Esophagus squamous epithelium (tissue), 5 donors: ENCODE measurements at regions not wholly inside any gene's neighbourhood (a gene's known extent, or its start where the extent isn't known, plus 50 kb on each side); places are given as distances from the start of the nearest gene placed in this dataset.

Experiments
- DNase-seq: peaks from one replicate; lab custom pipeline; 2025; lab: John Stamatoyannopoulos, UW
- H3K27ac ChIP-seq, 4 donors: fragments of 200-600 bp; sonication (generic); one replicate each; pipeline ENCODE4 v1.5.1; 2016 to 2019; ENCODE audit warnings: mild to moderate bottlenecking in 1 of 4
- H3K27me3 ChIP-seq, 4 donors: fragments of 200-600 bp; sonication (generic); 1 replicate in 3 of 4; 2 replicates in 1 of 4; pipeline versions ENCODE4 v1.5.1 to v1.6.0; 2017 to 2021; ENCODE audit warnings: antibody characterized with exemption in 1 of 4
- H3K36me3 ChIP-seq, 3 donors: fragments of 200-600 bp; sonication (generic); one replicate each; pipeline ENCODE4 v1.5.1; 2016 to 2019
- H3K4me1 ChIP-seq, 3 donors: fragments of 200-600 bp; sonication (generic); one replicate each; pipeline ENCODE4 v1.5.1; 2017 to 2019
- H3K4me3 ChIP-seq, 4 donors: fragments of 200-600 bp; sonication (generic); 1 replicate in 3 of 4; 2 replicates in 1 of 4; pipeline ENCODE4 v1.5.1; 2016 to 2019; ENCODE audit warnings: mild to moderate bottlenecking in 2 of 4, moderate library complexity in 1 of 4
- H3K9me3 ChIP-seq, 3 donors: fragments of 200-600 bp; sonication (generic); one replicate each; pipeline ENCODE4 v1.5.1; 2016 to 2019
- POLR2A ChIP-seq, 4 donors: fragments of 450-650 bp; IDR thresholded peaks; one replicate each; pipeline ENCODE4 v1.6.1; 2017; ENCODE audit warnings: antibody characterized with exemption in 4 of 4, mild to moderate bottlenecking in 4 of 4, moderate library complexity in 3 of 4
- WGBS, 2 donors: methylation state at CpG; one replicate each; pipeline ENCODE4 v1.1.5; 2018; 5-methylcytosine and 5-hydroxymethylcytosine counted together
- intact Hi-C: fragments of 100-400 bp; cut with DNase I; formaldehyde crosslinking; loops from one replicate; pipeline ENCODE4 v1.15.0; 2022
- TF ChIP-seq, protein P1 (sequence below), 6 experiments: fragments of 450-650 bp in 4 of 6; fragments of 200-600 bp in 2 of 6; sonication (generic) in 2 of 6; IDR thresholded peaks; one replicate each; pipeline ENCODE4 v1.5.1; 2016 to 2019; ENCODE audit warnings: antibody characterized with exemption in 6 of 6, mild to moderate bottlenecking in 4 of 6, moderate library complexity in 4 of 6
- donor health status: DM: yes; HTN: yes; CAD: no.

DNA sequence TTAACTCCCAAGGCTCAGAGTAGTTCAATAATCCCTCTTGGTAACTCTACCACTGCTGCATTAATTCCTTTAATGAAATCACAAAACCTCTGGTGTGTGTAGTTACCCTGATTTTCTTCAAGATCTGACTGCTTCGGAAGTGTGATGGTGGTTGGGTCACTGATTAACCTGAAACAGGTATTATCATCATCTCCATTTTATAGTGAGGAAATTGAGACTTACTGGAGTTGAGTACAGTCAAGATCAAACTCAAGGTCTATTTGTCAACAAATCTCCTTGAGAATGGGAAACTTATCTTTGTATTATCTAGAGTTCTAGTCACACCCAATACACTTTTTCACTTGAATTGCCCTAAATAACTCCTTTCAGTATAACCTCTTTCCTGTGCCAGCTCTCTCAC, 233.5 kb downstream of the BTG1 start:
- H3K36me3 ChIP-seq: no peaks in the 10 kb centered on the region
- H3K4me3 ChIP-seq: no peak overlapping the region
- no peaks in the 10 kb centered on the region for H3K4me1 ChIP-seq
- DNase-seq: no peak
- intact Hi-C loops: no loop called here
- no peak for TF ChIP-seq POLR2A (IDR thresholded peaks at IDR 0.05)
- TF ChIP-seq, protein P1, sequence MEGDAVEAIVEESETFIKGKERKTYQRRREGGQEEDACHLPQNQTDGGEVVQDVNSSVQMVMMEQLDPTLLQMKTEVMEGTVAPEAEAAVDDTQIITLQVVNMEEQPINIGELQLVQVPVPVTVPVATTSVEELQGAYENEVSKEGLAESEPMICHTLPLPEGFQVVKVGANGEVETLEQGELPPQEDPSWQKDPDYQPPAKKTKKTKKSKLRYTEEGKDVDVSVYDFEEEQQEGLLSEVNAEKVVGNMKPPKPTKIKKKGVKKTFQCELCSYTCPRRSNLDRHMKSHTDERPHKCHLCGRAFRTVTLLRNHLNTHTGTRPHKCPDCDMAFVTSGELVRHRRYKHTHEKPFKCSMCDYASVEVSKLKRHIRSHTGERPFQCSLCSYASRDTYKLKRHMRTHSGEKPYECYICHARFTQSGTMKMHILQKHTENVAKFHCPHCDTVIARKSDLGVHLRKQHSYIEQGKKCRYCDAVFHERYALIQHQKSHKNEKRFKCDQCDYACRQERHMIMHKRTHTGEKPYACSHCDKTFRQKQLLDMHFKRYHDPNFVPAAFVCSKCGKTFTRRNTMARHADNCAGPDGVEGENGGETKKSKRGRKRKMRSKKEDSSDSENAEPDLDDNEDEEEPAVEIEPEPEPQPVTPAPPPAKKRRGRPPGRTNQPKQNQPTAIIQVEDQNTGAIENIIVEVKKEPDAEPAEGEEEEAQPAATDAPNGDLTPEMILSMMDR (IDR thresholded peaks at IDR 0.05): no peak
- no peaks in the 10 kb centered on the region for H3K27me3 ChIP-seq
- WGBS, 2 donors: 100% methylated on average over 1 of the region's 1 CpG
- H3K27ac ChIP-seq: no peak overlapping the region
- no peaks in the 10 kb centered on the region for H3K9me3 ChIP-seq

- WGBS, 2 donors: 44 to 52% methylated on average over 1 of the region's 1 CpG
- H3K9me3 ChIP-seq: no peaks in the 10 kb centered on the region
Observed at GRCh38 chr12:91910871-91911388, 234.7 kb downstream of the BTG1 start.

GRCh38 chr12:91902860-91903683, 242.6 kb downstream of the BTG1 start:
- intact Hi-C loops: no loop called here
- Histone ChIP-seq H3K36me3 (no peaks in the 10 kb centered on the region), H3K4me1 (peaks cover 0 to 7% (median 6%) of the 10 kb centered on the region in 3 donors), H3K9me3 (no peaks in the 10 kb centered on the region), H3K4me3 (no peak overlapping the region), H3K27me3 (no peaks in the 10 kb centered on the region), H3K27ac (no peak overlapping the region)
- TF ChIP-seq, protein P1 (IDR thresholded peaks at IDR 0.05): no peak
- TF ChIP-seq POLR2A (IDR thresholded peaks at IDR 0.05): no peak
- DNase-seq: no peak

More at GRCh38 chr12:91910871-91911388, 234.7 kb downstream of the BTG1 start:
- no peak overlapping the region for H3K4me3 ChIP-seq
- H3K36me3 ChIP-seq: no peaks in the 10 kb centered on the region
- H3K27ac ChIP-seq: no peak overlapping the region
- intact Hi-C loops: no loop called here
- TF ChIP-seq POLR2A (IDR thresholded peaks at IDR 0.05): no peak
- TF ChIP-seq, protein P1 (IDR thresholded peaks at IDR 0.05): no peak
- DNase-seq: no peak
- H3K27me3 ChIP-seq: no peaks in the 10 kb centered on the region
- H3K4me1 ChIP-seq: no peaks in the 10 kb centered on the region

DNA sequence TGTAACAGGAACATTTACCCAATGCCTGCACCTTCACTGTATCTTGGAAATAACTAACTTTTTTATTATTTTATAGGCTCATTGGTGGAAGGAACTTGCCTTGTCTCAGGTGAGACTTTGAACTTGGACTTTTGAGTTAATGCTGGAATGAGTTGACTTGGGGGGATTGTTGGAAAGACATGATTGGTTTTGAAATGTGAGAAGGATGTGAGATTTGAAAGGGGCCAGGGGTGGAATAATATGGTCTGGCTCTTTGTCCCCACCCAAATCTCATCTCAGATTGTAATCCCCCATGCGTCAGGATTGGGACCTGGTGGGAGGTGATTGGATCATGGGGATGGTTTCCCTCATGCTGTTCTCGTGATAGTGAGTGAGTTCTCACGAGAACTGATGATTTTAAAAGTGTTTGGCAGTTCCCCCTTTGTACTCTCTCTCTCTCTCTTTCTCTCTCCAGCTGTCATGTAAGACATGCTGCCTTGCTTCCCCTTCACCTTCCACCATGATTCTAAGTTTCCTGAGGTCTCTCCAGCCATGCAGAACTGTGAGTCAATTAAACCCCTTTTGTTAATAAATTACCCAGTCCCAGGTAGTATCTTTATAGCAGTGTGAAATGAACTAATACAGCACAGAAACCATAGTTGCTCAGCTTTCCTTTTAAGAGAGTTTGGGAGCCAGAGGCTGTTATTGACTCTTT, 244.1 kb downstream of the BTG1 start:
- H3K4me1 ChIP-seq: peaks cover 0 to 12% (median 6%) of the 10 kb centered on the region in 3 donors
- no peaks in the 10 kb centered on the region for H3K9me3 ChIP-seq
- H3K4me3 ChIP-seq: no peak overlapping the region
- no peak overlapping the region for H3K27ac ChIP-seq
- no peaks in the 10 kb centered on the region for H3K36me3 ChIP-seq
- intact Hi-C loops: no loop called here
- WGBS, 2 donors: 86% methylated on average over 3 of the region's 3 CpGs
- TF ChIP-seq POLR2A (IDR thresholded peaks at IDR 0.05): no peak
- TF ChIP-seq, protein P1 (IDR thresholded peaks at IDR 0.05): no peak
- H3K27me3 ChIP-seq: no peaks in the 10 kb centered on the region
- no peak for DNase-seq

GRCh38 chr12:91900971-91901370, 244.7 kb downstream of the BTG1 start:
- TF ChIP-seq, protein P1 (IDR thresholded peaks at IDR 0.05): no peak
- TF ChIP-seq POLR2A (IDR thresholded peaks at IDR 0.05): no peak
- no peaks in the 10 kb centered on the region for H3K9me3 ChIP-seq
- no peaks in the 10 kb centered on the region for H3K36me3 ChIP-seq
- DNase-seq: no peak
- peaks cover 0 to 18% (median 6%) of the 10 kb centered on the region in 3 donors for H3K4me1 ChIP-seq
- H3K27me3 ChIP-seq: no peaks in the 10 kb centered on the region
- H3K4me3 ChIP-seq: no peak overlapping the region
- intact Hi-C loops: no loop called here
- H3K27ac ChIP-seq: no peak overlapping the region
